ENCODE measurements at regions not wholly inside any gene's neighbourhood (a gene's known extent, or its start where the extent isn't known, plus 50 kb on each side); places are given as distances from the start of the nearest gene placed in this dataset.

GRCh38 chr9:28445211-28445610 is 871.9 kb upstream of the C9orf72 start (continued):
- TF ChIP-seq, protein P1, sequence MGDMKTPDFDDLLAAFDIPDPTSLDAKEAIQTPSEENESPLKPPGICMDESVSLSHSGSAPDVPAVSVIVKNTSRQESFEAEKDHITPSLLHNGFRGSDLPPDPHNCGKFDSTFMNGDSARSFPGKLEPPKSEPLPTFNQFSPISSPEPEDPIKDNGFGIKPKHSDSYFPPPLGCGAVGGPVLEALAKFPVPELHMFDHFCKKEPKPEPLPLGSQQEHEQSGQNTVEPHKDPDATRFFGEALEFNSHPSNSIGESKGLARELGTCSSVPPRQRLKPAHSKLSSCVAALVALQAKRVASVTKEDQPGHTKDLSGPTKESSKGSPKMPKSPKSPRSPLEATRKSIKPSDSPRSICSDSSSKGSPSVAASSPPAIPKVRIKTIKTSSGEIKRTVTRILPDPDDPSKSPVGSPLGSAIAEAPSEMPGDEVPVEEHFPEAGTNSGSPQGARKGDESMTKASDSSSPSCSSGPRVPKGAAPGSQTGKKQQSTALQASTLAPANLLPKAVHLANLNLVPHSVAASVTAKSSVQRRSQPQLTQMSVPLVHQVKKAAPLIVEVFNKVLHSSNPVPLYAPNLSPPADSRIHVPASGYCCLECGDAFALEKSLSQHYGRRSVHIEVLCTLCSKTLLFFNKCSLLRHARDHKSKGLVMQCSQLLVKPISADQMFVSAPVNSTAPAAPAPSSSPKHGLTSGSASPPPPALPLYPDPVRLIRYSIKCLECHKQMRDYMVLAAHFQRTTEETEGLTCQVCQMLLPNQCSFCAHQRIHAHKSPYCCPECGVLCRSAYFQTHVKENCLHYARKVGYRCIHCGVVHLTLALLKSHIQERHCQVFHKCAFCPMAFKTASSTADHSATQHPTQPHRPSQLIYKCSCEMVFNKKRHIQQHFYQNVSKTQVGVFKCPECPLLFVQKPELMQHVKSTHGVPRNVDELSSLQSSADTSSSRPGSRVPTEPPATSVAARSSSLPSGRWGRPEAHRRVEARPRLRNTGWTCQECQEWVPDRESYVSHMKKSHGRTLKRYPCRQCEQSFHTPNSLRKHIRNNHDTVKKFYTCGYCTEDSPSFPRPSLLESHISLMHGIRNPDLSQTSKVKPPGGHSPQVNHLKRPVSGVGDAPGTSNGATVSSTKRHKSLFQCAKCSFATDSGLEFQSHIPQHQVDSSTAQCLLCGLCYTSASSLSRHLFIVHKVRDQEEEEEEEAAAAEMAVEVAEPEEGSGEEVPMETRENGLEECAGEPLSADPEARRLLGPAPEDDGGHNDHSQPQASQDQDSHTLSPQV (IDR thresholded peaks at IDR 0.05), result no peak
- TF ChIP-seq, protein P2, sequence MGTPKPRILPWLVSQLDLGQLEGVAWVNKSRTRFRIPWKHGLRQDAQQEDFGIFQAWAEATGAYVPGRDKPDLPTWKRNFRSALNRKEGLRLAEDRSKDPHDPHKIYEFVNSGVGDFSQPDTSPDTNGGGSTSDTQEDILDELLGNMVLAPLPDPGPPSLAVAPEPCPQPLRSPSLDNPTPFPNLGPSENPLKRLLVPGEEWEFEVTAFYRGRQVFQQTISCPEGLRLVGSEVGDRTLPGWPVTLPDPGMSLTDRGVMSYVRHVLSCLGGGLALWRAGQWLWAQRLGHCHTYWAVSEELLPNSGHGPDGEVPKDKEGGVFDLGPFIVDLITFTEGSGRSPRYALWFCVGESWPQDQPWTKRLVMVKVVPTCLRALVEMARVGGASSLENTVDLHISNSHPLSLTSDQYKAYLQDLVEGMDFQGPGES (IDR thresholded peaks at IDR 0.05), result no peak

GRCh38 chr9:28453918-28454317 is 880.6 kb upstream of the C9orf72 start:
- intact Hi-C loops (cut with micrococcal nuclease; ENCODE audit: unreplicated experiment) (no loop called here), in situ Hi-C loops (cut with MboI) (no loop called here)
- Histone ChIP-seq H3K4me1 (ENCODE audit: control insufficient read depth, insufficient read depth, low read length) (no peaks in the 10 kb centered on the region), H3K27ac (ENCODE audit: control insufficient read depth, insufficient read depth) (no peak overlapping the region), H3K9me3 (replicated peaks; ENCODE audit: control insufficient read depth, insufficient read depth, low read length) (no peaks in the 10 kb centered on the region), H3K36me3 (ENCODE audit: control insufficient read depth in 2 of 2, insufficient read depth in 2 of 2, low read length in 1 of 2) (no peaks in the 10 kb centered on the region), H3K4me2 (ENCODE audit: control insufficient read depth, insufficient read depth) (no peak overlapping the region), H4K20me1 (ENCODE audit: control insufficient read depth, insufficient read depth) (no peaks in the 10 kb centered on the region), H3K79me2 (ENCODE audit: control insufficient read depth, insufficient read depth, low read length) (no peaks in the 10 kb centered on the region), H3K9ac (ENCODE audit: control insufficient read depth, insufficient read depth, low read length) (no peak overlapping the region), H3K4me3 (no peak overlapping the region), H3K27me3 (replicated peaks in 1 of 2; ENCODE audit: control insufficient read depth in 2 of 2, insufficient read depth in 2 of 2, low read length in 1 of 2) (no peaks in the 10 kb centered on the region), H2AFZ (ENCODE audit: control insufficient read depth, low read depth, low read length) (no peak overlapping the region)
- BruUV-seq (replicated peaks), result no TSS peak
- DNase-seq (ENCODE audit: low read depth, low spot score) (no peak), ATAC-seq (no peak), FAIRE-seq (no peak)
- SMC1A ChIA-PET (ENCODE audit: uncharacterized antibody, unreplicated experiment), result no interaction called here
- 5% methylated on average over 2 of the region's 2 CpGs for WGBS (ENCODE audit: insufficient coverage, insufficient replicate concordance, low lambda C conversion rate, missing lambda C conversion rate)
- POLR2A ChIA-PET, result no interaction called here
- TF ChIP-seq ASH2L (IDR thresholded peaks at IDR 0.05; ENCODE audit: borderline replicate concordance, low read depth) (no peak), BACH1 (IDR thresholded peaks at IDR 0.05; ENCODE audit: borderline replicate concordance) (no peak), NFYB (IDR thresholded peaks at IDR 0.05; ENCODE audit: insufficient read depth, low read depth, low read length) (no peak), SMAD1 (IDR thresholded peaks at IDR 0.05; ENCODE audit: low read depth, partially characterized antibody) (no peak), CTCF (IDR thresholded peaks at IDR 0.05 in 2 of 3, conservative IDR thresholded peaks at IDR 0.05 in 1 of 3; ENCODE audit: control insufficient read depth in 2 of 3, extremely low read depth in 1 of 3, insufficient read depth in 1 of 3, low read depth in 3 of 3, low read length in 3 of 3) (no peak), EED (IDR thresholded peaks at IDR 0.05; ENCODE audit: low read depth) (no peak), ZBED1 (IDR thresholded peaks at IDR 0.05; ENCODE audit: borderline replicate concordance) (no peak), NRF1 (conservative IDR thresholded peaks at IDR 0.05; ENCODE audit: low read depth, low read length) (no peak), CBX3 (IDR thresholded peaks at IDR 0.05; ENCODE audit: borderline replicate concordance, low read depth) (no peak)
- TF ChIP-seq, protein P2 (IDR thresholded peaks at IDR 0.05), result no peak
- TF ChIP-seq, protein P3, sequence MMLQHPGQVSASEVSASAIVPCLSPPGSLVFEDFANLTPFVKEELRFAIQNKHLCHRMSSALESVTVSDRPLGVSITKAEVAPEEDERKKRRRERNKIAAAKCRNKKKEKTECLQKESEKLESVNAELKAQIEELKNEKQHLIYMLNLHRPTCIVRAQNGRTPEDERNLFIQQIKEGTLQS (IDR thresholded peaks at IDR 0.05; ENCODE audit: borderline replicate concordance, extremely low read depth, low read depth, low read length), result no peak
- RAD21 ChIA-PET (ENCODE audit: unreplicated experiment), result no interaction called here
- CTCF ChIA-PET, result no interaction called here
